ENCODE measurements at regions not wholly inside any gene's neighbourhood (a gene's known extent, or its start where the extent isn't known, plus 50 kb on each side); places are given as distances from the start of the nearest gene placed in this dataset.
"Not testable (repeated sequence)": the region's sequence is repeated elsewhere in the genome, so short reads cannot be mapped to it uniquely, and the experiment has no call there.

GRCh38 chr10:4262870-4263600, 478.0 kb upstream of the KLF6 start:
- no peak for DNase-seq (ENCODE audit: low read depth)

GRCh38 chr10:4262449-4262848, 477.4 kb upstream of the KLF6 start:
- DNase-seq (ENCODE audit: low read depth): no peak

- no peak for DNase-seq (ENCODE audit: low read depth)
Observed at GRCh38 chr10:4260483-4261124, 475.6 kb upstream of the KLF6 start.

- DNase-seq (ENCODE audit: low read depth): no peak
Observed at GRCh38 chr10:4257939-4258465, 473.0 kb upstream of the KLF6 start.

GRCh38 chr10:4256971-4257370, 472.0 kb upstream of the KLF6 start:
- DNase-seq (ENCODE audit: low read depth): no peak

GRCh38 chr10:4255751-4256150, 470.7 kb upstream of the KLF6 start:
- DNase-seq (ENCODE audit: low read depth): no peak

- no peak for DNase-seq (ENCODE audit: low read depth)
Observed at GRCh38 chr10:4254101-4254994, 469.3 kb upstream of the KLF6 start.

GRCh38 chr10:4252701-4253100, 467.7 kb upstream of the KLF6 start:
- no peak for DNase-seq (ENCODE audit: low read depth)

GRCh38 chr10:4250587-4250887, 465.5 kb upstream of the KLF6 start:
- DNase-seq (ENCODE audit: low read depth): no peak

GRCh38 chr10:4249841-4250586, 465.0 kb upstream of the KLF6 start:
- DNase-seq (ENCODE audit: low read depth): no peak

GRCh38 chr10:4247379-4247778, 462.4 kb upstream of the KLF6 start:
- no peak for DNase-seq (ENCODE audit: low read depth)

GRCh38 chr10:4246881-4247358, 461.9 kb upstream of the KLF6 start:
- no peak for DNase-seq (ENCODE audit: low read depth)

GRCh38 chr10:4243651-4244050, 458.6 kb upstream of the KLF6 start:
- DNase-seq (ENCODE audit: low read depth): no peak

- DNase-seq (ENCODE audit: low read depth): no peak
Observed at GRCh38 chr10:4243169-4243568, 458.2 kb upstream of the KLF6 start.

- no peak for DNase-seq (ENCODE audit: low read depth)
Observed at GRCh38 chr10:4242561-4243035, 457.6 kb upstream of the KLF6 start.

GRCh38 chr10:4241724-4242345, 456.8 kb upstream of the KLF6 start:
- no peak for DNase-seq (ENCODE audit: low read depth)

GRCh38 chr10:4240608-4241197, 455.7 kb upstream of the KLF6 start:
- DNase-seq (ENCODE audit: low read depth): no peak

- DNase-seq (ENCODE audit: low read depth): no peak
Observed at GRCh38 chr10:4239186-4239585, 454.2 kb upstream of the KLF6 start.

GRCh38 chr10:4236905-4237304, 451.9 kb upstream of the KLF6 start:
- DNase-seq (ENCODE audit: low read depth): not testable (repeated sequence)

GRCh38 chr10:4234661-4235060, 449.7 kb upstream of the KLF6 start:
- DNase-seq (ENCODE audit: low read depth): peak; percentile 4

- DNase-seq (ENCODE audit: low read depth): no peak
Observed at GRCh38 chr10:4231439-4231838, 446.4 kb upstream of the KLF6 start.

All from activated T-helper 1 cell treated with Interleukin-2 at 50 U/mL for 16 hours (primary cell).